Activated CD4-positive, alpha-beta T cell treated with anti-CD3 and anti-CD28 coated beads for 48 hours (primary cell): ENCODE measurements at regions not wholly inside any gene's neighbourhood (a gene's known extent, or its start where the extent isn't known, plus 50 kb on each side); places are given as distances from the start of the nearest gene placed in this dataset.
"Not testable (repeated sequence)": the region's sequence is repeated elsewhere in the genome, so short reads cannot be mapped to it uniquely, and the experiment has no call there.

ENCODE experiments used
- DNase-seq: peaks from one replicate; pipeline ENCODE4 v3.0.0-alpha.2; 2020

DNA sequence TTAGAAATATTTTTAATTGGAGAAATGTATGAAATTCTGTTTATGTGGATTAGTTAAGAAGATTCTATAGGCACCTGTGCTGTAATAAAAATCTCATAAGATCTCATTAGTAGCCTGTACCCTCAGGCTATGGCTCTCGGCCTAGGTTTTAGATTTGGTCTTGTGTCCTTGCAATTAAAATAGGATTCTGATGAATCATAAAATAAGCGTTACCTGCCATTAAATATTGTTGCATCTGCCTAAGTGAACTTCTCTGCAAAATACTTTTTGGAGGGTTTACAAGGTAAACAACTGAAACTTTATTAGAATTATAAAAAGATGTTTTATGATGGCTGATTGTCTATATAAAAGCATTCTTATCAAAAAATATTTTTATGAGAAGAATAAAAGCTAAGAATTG lies 804.1 kb upstream of the ANO3 start:
- no peak for DNase-seq

DNA sequence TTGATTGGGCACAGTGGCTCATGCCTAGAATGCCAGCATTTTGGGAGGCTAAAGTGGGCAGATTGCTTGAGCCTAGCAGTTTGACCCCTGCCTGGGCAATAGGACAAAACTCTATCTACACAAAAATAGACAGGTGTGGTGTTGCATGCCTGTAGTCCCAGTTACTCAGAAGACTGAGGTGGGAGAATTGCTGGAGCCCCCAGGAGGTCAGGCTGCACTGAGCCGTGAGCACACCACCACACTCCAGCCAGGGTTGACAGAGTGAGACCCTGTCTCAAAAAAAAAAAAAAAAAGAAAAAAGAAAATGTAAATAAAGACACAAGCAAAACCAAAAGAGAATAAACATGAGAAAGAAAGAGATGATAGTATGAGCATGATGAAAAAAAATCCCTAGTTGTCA lies 802.4 kb upstream of the ANO3 start:
- no peak for DNase-seq

DNA sequence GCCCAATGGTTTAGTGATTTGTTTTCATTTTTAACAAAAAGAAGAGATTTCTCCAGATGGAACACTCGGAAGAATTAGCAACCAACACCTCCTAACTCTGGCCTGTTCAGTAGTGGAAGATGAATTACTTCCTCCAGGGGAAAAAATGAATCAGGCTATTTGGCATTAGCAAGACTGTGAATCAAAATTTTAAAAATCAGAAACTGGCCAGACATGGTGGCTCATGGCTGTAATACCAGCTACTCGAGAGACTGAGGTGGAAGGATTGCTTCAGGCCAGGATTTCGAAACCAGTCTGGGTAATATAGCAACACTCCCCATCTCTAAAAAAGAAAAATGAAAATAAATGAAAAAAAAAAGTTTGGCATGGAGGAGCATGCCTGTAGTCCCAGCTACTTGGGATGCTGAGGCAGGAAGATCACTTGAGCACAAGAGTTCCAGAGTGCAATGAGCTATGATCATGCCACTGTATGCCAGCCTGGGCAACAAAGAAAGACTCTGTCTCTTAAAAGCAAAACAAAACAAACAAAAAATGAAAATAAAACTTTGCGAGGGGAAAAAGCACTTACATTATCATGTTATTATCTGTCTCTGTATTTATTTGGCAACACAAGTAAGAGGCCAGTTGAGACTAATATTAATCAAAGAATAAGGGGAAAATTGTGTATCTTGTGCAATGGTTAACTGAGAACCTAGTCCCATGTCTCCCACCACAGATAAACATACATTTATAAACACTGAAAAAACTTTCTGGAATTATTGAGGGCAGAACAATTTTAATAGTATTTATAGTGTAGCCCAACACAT lies 796.3 kb upstream of the ANO3 start:
- no peak for DNase-seq

DNA sequence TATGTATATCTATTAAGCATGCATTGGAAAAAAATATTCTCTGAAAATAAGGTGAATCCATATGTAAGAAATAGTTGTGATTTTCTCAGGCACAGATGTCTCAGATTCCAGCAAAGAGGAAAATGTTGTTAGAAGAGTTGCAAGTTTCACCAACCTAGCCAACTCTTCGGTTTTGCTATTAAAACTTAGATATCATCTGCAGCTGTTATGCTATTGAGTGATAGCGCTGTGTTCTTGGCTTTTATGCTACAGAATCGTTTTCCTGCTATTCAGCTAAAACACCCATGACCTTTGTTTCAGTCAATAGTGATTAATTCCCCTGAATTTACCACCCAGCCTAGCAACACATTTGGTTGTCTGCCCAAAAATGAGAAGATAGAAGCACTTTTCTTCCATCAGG lies 795.6 kb upstream of the ANO3 start:
- no peak for DNase-seq

DNA sequence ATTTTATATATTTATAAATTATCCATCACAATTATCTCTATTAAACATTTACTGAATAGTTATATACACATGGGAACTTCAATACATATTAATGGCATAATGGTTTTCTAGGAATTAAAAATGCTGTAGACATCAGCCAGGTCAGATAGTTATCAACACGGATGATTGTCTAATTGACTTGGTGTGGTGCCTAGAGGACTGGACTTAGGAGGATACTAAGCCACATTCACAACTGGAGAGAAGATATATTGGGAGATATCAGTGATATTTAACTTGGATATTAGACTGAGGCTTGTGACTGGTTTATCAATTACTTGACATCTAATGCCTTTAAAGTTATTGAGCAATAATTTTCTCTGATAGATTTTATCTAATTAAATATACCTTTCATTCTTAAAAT lies 794.5 kb upstream of the ANO3 start:
- no peak for DNase-seq

DNA sequence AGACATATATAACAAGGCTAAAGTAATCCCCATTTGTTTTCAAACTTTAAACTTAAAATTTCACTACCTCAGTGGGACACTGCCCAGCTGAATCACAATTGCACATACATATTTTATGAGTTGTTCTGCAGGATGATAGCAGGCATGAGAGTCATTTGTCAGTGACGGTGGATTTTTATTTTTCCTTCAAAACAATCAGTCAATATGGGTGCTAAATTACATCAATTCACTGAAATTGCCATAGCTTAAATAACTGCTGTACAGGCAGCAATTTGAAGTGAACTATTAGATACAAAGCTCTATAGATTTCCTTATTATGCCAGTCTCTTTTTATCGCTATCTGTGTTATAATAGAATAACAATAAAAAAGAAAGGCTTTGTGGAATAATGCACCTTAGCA lies 784.6 kb upstream of the ANO3 start:
- DNase-seq: no peak

DNA sequence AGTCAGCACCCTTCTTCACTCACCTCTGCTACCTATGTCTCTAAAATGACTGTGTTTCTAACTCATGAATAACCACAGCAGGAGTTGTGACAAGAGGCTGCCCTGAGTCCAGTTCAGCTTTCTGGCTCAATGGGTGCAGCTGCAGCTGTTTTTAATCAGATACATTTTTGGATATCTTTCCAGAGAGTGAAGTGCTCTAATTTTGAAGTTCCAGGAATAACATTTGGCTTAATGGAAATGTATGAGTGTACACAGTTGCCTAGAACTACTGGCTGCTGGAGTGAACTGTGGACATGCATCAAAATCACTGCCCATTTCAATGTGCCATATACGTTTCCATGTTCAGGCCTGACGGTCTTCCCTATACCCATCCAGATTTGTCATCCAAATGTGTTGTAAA lies 769.5 kb upstream of the ANO3 start:
- no peak for DNase-seq

DNA sequence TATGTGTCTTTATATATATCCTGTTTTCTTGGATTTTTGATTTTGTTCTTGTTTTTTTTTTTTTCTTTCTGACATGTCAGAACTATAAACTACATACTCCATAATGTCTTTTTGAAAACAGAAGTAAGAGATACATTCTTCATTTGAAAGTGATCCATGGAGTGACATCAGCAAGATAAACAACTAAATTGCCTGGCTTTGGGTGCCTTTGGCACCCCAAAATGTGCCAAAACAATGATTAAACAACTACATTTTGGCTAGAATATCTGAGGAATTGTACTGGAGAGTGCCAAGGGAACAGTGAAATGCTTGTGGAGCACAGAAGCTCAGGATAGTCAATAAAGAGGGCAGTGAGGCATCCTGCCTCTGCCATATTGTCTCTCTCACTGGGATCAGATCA lies 766.1 kb upstream of the ANO3 start:
- DNase-seq: no peak

DNA sequence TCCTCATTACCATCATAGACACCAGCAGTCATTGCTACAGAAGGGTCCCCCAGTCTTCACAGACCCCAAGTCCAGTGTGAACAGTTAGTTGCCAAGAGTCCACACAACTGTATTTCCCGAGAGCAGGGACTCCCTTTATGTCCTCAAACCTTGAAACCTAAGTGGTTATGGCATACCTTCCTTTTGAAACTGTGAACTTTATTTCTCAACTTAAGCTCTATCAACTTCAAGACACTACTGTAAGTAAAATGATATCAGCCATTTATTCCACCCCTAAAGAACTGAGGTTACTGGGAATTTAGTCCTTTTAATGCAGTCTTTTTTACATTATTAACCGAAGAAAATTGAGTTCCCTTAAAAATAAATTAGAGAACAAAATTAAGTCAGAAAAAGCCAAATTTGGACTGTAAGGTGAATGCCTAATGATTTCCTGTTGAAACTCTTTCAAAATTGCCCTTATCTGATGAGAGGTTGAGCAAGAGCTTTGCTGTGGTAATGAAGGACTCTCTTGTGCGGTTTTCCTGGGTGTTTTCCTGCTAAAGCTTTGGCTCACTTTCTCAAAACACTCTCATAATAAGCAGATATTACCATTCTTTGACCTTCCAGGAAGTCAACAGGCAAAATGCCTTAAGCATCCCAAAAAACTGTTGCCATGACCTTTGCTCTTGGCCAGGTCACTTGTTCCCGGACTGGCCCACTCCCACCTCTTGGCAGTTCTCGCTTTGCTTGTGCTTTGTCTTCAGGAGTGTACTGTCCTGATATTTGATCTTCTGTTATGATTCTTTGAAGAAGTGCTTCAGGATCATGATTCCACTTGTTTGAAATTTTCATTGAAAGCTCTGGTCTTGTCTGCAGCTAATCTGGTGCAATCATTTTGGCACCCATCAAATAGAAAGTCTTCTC lies 765.4 kb upstream of the ANO3 start:
- no peak for DNase-seq

DNA sequence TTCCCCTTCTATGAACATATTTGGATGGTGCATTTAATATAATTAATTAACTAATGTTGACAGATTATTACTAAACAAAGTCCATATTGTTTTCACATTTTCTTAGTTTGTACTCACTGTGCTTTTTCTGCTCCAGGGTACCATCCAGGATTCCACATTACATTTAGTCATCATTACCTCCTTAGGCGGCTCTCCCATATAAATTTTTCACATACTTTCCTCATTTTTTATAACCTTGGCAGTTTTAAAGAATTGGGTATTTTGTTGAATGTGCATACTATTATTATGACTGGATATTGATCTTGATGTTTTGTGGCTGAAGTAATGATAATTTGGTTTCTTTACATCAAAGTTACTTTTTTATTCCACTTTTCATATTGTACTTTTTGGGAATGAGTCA lies 755.6 kb upstream of the ANO3 start:
- no peak for DNase-seq

DNA sequence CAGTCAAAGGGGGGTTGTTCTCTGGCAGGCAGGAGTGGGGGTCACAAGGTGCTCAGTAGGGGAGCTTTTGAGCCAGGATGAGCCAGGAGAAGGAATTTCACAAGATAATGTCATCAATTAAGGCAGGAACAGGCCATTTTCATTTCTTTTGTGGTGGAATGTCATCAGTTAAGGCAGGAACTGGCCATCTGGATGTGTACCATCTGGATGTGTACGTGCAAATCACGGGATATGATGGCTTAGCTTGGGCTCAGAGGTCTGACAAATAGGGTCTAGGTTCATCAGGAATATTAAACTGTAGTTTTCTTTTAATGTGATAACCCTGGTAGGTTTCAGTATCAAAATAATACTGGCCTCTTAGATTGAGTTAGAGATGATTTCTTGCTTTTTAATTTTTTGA lies 752.4 kb upstream of the ANO3 start:
- DNase-seq: not testable (repeated sequence)

DNA sequence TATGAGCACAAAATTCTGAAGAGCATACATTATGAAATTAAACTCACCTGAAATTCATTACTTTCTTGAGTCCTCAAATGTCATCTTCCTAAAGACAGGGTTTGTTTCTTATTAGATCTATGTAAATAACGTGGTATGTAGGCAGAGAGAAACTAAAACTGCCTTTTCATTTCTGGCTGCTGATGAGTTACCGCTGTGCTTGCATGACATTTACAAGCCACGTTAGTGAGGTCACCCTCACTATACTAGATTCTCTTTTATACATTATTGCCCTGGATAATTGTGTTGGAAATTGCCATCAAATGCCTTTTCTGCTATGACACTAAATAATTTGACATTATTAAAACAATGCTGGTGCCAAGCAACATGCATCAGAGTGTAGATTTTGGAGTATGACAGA lies 748.3 kb upstream of the ANO3 start:
- no peak for DNase-seq

DNA sequence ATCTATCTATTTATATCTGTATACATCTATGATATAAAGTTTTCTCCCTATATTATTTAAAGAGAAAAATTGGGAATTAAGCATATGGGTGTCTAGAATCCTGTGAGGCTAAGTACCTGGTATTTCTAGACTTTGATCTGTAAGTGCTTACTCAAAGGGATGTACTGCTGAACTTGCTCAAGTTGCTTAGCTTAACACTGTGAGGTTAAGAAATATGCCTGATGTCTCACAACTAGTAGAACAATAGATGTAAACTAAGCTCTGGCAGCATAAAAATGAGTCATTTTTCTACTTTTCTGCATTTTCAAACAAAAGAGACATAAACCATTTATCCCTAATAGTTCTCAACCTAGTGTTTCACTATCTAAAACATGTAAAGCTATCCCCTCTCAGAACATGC lies 744.4 kb upstream of the ANO3 start:
- DNase-seq: no peak

DNA sequence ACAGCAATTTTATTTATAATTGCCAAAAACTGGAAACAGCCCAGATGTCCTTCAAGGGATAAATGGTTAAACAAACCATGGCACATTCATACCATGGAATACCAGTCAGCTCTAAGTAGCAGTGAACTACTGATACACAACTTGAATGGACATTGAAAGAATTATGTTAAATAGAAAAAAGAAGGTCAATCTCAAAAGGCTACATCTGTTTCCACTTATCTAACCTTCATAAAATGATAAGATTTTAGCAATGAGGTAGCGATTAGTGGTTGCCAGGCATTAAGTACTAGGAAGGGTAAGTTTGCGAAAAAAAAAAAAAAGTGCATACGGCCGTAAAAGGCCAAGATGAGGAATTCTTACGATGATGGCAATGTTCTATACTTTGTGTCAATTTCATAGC lies 738.7 kb upstream of the ANO3 start:
- DNase-seq: no peak

DNA sequence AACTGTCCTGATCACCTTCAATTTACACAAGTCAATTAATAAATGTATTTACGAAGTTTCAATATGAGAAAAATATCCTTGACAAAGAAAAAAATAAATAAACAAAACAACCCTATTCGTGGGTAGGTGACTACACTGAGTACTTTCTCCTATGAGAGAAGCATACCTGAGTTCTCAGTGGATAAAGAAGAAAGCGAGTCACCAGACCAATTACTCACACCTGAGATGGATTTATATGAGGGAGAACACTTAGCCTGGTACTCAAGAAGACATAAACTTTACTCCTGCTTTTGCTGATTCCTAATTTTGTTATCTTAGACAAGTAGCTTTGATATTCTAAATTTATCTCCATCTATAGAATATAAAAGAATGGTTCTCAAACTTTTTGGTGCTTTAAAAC lies 735.2 kb upstream of the ANO3 start:
- no peak for DNase-seq

DNA sequence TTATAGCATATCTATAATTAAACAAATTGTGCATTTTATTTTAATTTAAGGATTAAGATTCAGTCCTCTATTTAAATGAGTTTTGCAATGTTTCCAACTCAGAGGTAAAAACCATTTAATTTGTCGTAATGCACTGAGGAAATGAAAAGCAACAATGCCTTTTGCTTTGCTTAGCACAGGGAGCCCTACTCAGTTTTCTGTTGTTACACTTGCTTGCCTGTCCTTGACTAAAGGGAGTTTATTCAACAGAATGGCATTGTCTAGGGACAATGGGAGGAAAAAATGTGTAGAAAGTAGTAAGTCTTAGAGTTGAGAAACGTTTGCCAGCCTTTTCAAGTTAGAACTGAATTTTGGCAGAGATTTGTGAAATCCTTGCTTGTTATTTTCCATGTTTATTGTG lies 734.2 kb upstream of the ANO3 start:
- no peak for DNase-seq

DNA sequence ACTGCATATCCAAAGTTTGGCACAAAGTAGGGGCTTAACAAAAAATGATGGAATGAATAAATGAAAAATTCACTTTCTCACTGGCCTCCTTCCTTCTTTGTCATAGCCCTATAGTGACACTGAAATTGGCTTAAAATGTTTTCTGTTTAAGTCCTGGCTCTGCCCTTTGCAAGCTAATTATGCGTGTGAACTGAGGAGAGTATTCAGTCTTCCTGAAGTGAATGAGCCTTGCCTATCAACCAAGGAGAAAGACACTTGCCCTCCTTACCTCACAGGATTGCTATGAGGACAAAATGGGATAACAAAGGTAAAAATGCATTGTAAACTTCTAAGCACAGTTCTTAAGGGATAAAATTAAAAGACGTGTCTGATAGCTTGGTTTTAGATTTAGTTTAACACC lies 729.8 kb upstream of the ANO3 start:
- no peak for DNase-seq

DNA sequence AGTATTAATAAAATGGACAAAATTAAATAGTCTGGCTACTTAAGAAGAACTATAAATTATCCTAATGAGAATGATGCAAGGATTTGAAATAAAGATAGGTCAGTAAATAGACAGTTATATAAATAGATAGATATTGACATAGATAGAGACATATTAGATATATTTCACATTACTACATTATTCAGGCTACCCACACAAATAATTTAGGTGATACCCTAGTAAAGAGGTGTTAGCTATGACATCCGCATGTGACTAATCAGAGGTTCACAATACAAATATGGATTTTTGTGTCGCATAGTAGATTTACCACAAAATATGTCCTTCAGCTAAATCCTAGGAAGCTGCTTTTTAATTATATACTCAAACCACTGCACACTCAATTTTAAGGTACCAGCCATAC lies 729.0 kb upstream of the ANO3 start:
- DNase-seq: no peak

DNA sequence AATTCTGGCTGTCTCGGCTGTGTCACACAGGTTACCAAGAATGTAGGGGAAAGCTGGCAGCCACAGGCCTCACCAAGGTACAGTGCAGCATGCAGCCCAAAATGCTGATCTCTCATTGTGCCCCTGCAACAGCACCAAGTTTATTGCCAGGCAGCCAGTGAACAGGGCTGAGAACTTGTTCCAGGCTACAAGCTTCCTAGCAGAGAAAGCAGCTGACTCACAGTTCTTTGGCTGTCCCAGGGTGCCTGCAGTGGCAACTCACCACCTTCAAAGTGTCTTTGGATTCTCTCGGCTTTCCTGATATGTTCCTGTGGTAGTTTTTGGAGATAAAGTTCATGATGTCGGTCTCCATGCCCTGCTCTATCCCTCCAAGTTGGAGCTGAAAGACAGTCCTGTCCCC lies 719.1 kb upstream of the ANO3 start:
- no peak for DNase-seq

DNA sequence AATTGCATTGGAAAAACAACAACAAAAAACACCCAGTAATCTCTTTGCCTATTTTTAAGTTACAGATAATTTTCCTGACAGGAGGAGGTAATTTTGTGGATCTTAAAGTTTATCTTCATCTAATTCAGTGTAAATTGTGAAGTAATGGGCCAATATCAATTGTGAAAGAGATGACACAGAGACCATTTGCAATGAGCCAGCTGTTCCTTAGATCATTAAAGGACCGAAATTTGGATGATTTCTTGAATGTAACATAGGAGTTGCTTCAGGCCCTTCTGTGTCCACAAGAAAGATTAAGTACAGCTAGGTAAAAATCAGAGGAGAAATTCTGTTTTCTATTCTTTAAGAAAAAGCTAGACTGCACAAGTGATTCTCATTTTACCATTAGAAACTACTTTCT lies 718.5 kb upstream of the ANO3 start:
- DNase-seq: no peak

DNA sequence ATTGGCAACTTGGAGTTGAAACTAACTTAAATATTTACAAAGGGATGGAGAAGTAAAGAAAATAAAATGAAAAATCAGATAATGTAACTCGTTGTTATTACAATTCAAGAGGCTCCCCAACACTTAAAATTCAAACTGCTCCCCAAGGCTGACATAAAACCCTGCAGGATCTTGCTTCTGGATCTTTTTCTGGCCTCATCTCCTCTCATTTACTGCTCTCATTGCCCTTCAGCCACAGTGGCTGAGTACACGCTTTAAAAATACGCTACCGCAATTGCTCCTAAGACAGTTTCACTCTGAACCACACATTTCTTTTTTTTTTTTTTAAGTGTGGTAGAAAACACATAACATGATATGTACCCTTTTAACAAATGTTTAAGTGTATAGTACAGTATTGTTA lies 718.1 kb upstream of the ANO3 start:
- no peak for DNase-seq

DNA sequence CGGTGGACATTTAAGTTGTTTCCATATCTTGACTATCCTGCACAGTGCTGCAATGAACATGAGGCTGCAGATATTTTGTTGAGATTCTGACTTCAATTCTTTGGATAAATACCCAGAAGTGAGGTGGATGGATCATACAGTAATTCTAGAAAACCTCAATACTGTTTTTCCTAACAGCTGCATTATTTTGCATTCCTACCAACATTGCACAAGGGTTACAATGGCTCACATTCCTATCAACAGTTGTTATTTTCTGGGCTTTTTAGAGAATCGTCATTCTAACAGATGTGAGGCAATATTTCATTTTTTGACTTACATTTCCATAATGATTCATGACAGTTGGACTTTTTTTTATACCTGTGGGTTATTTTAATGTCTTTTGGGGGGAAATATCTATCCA lies 716.9 kb upstream of the ANO3 start:
- no peak for DNase-seq

DNA sequence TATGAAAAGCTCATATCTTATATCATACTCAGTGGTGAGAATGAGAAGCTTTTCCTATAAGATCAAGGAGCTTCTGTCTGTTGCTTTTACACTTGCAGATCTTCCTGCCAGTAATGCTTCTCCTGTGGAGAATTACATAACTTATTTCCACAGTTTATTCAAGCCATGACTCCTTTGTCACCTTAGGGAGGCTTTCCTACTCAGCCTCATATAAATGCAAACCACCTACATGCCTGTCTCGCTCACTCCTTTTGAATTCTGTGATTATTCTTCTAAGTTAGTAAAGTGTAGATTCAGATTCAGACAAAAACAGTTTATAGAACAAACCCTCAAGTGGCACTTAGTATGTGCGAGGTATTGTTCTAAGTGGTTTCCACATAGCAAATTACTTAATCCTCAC lies 716.1 kb upstream of the ANO3 start:
- no peak for DNase-seq

DNA sequence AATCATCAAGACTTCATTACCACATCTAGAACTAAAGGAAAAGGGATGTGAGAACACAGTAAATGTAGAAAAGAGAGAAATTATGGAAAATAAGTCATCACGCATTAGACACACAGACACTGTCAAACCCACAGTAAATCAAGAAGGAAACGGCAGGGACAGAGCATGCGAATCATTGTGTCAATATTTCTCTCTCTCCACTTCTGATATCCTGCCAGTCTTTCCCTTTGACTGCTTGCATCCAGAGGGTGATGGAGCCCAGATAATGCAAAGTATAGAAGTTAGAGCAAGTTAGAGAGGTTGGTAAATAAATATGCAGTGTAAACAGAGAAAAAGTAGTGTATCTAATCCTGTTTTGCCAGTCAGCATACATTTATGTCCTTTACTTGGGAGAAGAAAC lies 706.8 kb upstream of the ANO3 start:
- DNase-seq: no peak

DNA sequence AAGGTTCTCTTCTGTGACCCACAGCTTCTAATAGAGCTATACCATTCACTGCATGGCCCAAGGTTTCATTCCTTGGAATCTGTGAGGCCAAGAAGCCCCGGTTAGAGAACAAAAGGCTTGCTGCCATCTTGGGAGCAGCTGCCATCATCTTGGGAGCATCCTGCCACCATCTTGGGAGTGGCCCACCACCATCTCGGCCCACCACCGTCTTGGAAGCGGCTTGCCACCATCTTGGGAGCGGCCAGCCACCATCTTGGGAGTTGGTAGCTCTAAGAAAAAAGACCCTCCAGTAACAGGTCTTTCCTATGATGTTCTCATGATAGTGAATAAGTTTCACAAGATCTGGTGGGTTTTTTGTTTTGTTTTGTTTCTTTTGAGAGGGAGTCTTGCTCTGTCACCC lies 703.9 kb upstream of the ANO3 start:
- no peak for DNase-seq
